ENCODE measurements at regions not wholly inside any gene's neighbourhood (a gene's known extent, or its start where the extent isn't known, plus 50 kb on each side); places are given as distances from the start of the nearest gene placed in this dataset.

DNA sequence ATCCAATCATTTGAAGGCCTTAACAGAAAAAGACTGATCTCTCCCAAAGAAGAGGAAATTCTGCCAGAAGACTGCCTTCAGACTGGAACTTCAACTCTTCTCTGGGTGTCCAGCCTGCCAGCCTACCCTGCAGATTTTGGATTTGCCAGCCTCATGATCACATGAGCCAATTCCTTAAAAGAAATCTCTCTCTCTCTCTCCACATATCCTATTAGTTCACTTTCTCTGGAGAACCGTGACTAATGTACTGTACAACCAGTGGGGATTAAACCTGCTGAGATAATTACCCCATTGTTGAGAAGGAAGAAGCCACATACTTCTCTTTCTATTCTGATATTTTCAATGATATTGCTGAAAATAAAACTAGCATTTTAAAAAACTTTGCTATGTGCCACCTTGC, 711.3 kb upstream of the AMOT start:
- Histone ChIP-seq H3K4me3 (no peak overlapping the region), H3K36me3 (no peaks in the 10 kb centered on the region), H3K9me3 (no peaks in the 10 kb centered on the region), H3K4me1 (no peaks in the 10 kb centered on the region), H3K27me3 (no peaks in the 10 kb centered on the region), H3K27ac (no peak overlapping the region)
- no peak for DNase-seq (ENCODE audit: low spot score in 2 of 2)
- TF ChIP-seq POLR2A (IDR thresholded peaks at IDR 0.05), result no peak
- TF ChIP-seq, protein P1, sequence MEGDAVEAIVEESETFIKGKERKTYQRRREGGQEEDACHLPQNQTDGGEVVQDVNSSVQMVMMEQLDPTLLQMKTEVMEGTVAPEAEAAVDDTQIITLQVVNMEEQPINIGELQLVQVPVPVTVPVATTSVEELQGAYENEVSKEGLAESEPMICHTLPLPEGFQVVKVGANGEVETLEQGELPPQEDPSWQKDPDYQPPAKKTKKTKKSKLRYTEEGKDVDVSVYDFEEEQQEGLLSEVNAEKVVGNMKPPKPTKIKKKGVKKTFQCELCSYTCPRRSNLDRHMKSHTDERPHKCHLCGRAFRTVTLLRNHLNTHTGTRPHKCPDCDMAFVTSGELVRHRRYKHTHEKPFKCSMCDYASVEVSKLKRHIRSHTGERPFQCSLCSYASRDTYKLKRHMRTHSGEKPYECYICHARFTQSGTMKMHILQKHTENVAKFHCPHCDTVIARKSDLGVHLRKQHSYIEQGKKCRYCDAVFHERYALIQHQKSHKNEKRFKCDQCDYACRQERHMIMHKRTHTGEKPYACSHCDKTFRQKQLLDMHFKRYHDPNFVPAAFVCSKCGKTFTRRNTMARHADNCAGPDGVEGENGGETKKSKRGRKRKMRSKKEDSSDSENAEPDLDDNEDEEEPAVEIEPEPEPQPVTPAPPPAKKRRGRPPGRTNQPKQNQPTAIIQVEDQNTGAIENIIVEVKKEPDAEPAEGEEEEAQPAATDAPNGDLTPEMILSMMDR (IDR thresholded peaks at IDR 0.05), result no peak
- TF ChIP-seq EP300 (IDR thresholded peaks at IDR 0.05), result no peak
- no peak for TF ChIP-seq POLR2AphosphoS5 (IDR thresholded peaks at IDR 0.05)
- 70% methylated on average over 1 of the region's 1 CpG for WGBS

GRCh38 chrX:113548308-113549015, 707.8 kb upstream of the AMOT start:
- H3K27me3 ChIP-seq, result no peaks in the 10 kb centered on the region
- WGBS, result 88% methylated on average over 1 of the region's 2 CpGs
- H3K4me3 ChIP-seq, result no peak overlapping the region

GRCh38 chrX:113545040-113545439, 704.4 kb upstream of the AMOT start:
- H3K27me3 ChIP-seq, result no peaks in the 10 kb centered on the region
- no peaks in the 10 kb centered on the region for H3K9me3 ChIP-seq
- WGBS, result 64% methylated on average over 1 of the region's 1 CpG
- H3K27ac ChIP-seq, result no peak overlapping the region
- TF ChIP-seq, protein P1 (IDR thresholded peaks at IDR 0.05), result no peak
- TF ChIP-seq EP300 (IDR thresholded peaks at IDR 0.05), result no peak
- TF ChIP-seq POLR2AphosphoS5 (IDR thresholded peaks at IDR 0.05), result no peak
- no peak for TF ChIP-seq POLR2A (IDR thresholded peaks at IDR 0.05)
- no peak for DNase-seq (ENCODE audit: low spot score in 2 of 2)
- no peaks in the 10 kb centered on the region for H3K4me1 ChIP-seq
- H3K36me3 ChIP-seq, result no peaks in the 10 kb centered on the region
- H3K4me3 ChIP-seq, result no peak overlapping the region

More at GRCh38 chrX:113548308-113549015, 707.8 kb upstream of the AMOT start:
- H3K9me3 ChIP-seq, result no peaks in the 10 kb centered on the region
- DNase-seq (ENCODE audit: low spot score in 2 of 2), result no peak
- TF ChIP-seq POLR2AphosphoS5 (IDR thresholded peaks at IDR 0.05) (no peak), POLR2A (IDR thresholded peaks at IDR 0.05) (no peak), EP300 (IDR thresholded peaks at IDR 0.05) (no peak)
- TF ChIP-seq, protein P1 (IDR thresholded peaks at IDR 0.05), result no peak
- H3K27ac ChIP-seq, result no peak overlapping the region
- no peaks in the 10 kb centered on the region for H3K36me3 ChIP-seq
- H3K4me1 ChIP-seq, result no peaks in the 10 kb centered on the region

GRCh38 chrX:113539599-113540356, 699.1 kb upstream of the AMOT start:
- no peaks in the 10 kb centered on the region for H3K27me3 ChIP-seq
- no peak for TF ChIP-seq POLR2A (IDR thresholded peaks at IDR 0.05)
- no peak for TF ChIP-seq EP300 (IDR thresholded peaks at IDR 0.05)
- no peak for TF ChIP-seq POLR2AphosphoS5 (IDR thresholded peaks at IDR 0.05)
- TF ChIP-seq, protein P1 (IDR thresholded peaks at IDR 0.05), result no peak
- no peaks in the 10 kb centered on the region for H3K36me3 ChIP-seq
- H3K9me3 ChIP-seq, result no peaks in the 10 kb centered on the region
- WGBS, result 81% methylated on average over 2 of the region's 2 CpGs
- H3K4me3 ChIP-seq, result no peak overlapping the region
- DNase-seq (ENCODE audit: low spot score in 2 of 2), result no peak
- no peak overlapping the region for H3K27ac ChIP-seq
- no peaks in the 10 kb centered on the region for H3K4me1 ChIP-seq

GRCh38 chrX:113529426-113530013, 688.9 kb upstream of the AMOT start:
- DNase-seq (ENCODE audit: low spot score in 2 of 2), result no peak
- no peak for TF ChIP-seq POLR2A (IDR thresholded peaks at IDR 0.05)
- TF ChIP-seq EP300 (IDR thresholded peaks at IDR 0.05), result no peak
- TF ChIP-seq POLR2AphosphoS5 (IDR thresholded peaks at IDR 0.05), result no peak
- TF ChIP-seq, protein P1 (IDR thresholded peaks at IDR 0.05), result no peak

More at GRCh38 chrX:113529426-113530013, 688.9 kb upstream of the AMOT start:
- Histone ChIP-seq H3K9me3 (no peaks in the 10 kb centered on the region), H3K27ac (no peak overlapping the region), H3K36me3 (no peaks in the 10 kb centered on the region), H3K27me3 (no peaks in the 10 kb centered on the region), H3K4me3 (no peak overlapping the region), H3K4me1 (no peaks in the 10 kb centered on the region)
- WGBS, result 74% methylated on average over 6 of the region's 6 CpGs
